ENCODE measurements at regions not wholly inside any gene's neighbourhood (a gene's known extent, or its start where the extent isn't known, plus 50 kb on each side); places are given as distances from the start of the nearest gene placed in this dataset.
A peak's percentile ranks its signal among the peaks of the same experiment; 100 is the strongest.

- H2BK120ac ChIP-seq (ENCODE audit: low read depth, low read length), result no peak overlapping the region
- no peak overlapping the region for H3K9ac ChIP-seq (ENCODE audit: low read depth, low read length, poor library complexity)
- H3K9me3 ChIP-seq (replicated peaks in 1 of 2; ENCODE audit: control insufficient read depth in 2 of 2, insufficient read depth in 1 of 2, low read depth in 1 of 2, low read length in 2 of 2), result no peaks in the 10 kb centered on the region
- H3K27ac ChIP-seq (replicated peaks; ENCODE audit: low read length), result no peak overlapping the region
- no peaks in the 10 kb centered on the region for H3K36me3 ChIP-seq (replicated peaks in 1 of 2; ENCODE audit: control insufficient read depth in 2 of 2, insufficient read depth in 2 of 2, low read length in 2 of 2)
- H3K4me1 ChIP-seq (ENCODE audit: control insufficient read depth in 2 of 2, insufficient read depth in 1 of 2, low read depth in 1 of 2, low read length in 2 of 2), result no peaks in the 10 kb centered on the region
- H3K27me3 ChIP-seq (ENCODE audit: control insufficient read depth in 3 of 3, insufficient read depth in 3 of 3, low read depth in 1 of 3, low read length in 3 of 3), result no peaks in the 10 kb centered on the region
- no peak overlapping the region for H3K14ac ChIP-seq (ENCODE audit: low read length)
- no CpG with 5 or more reads among the region's 2 CpGs for WGBS, 2 donors (ENCODE audit: extremely low coverage in 2 of 2, insufficient read length in 2 of 2, insufficient replicate concordance in 1 of 2)
- no peak overlapping the region for H3K4me3 ChIP-seq (ENCODE audit: low read length in 2 of 2)
- peak overlapping the region; percentile 27 for H3K18ac ChIP-seq (ENCODE audit: low read length)
- H3K4me2 ChIP-seq (ENCODE audit: insufficient read depth, low read length, poor library complexity, severe bottlenecking), result no peak overlapping the region
- H3K4ac ChIP-seq (ENCODE audit: low read length), result no peak overlapping the region
- H2BK15ac ChIP-seq (ENCODE audit: low read length), result no peak overlapping the region
- H2AK5ac ChIP-seq (ENCODE audit: low read depth, low read length), result no peak overlapping the region
- DNase-seq (ENCODE audit: low spot score), result no peak
- no peak overlapping the region for H2BK5ac ChIP-seq (ENCODE audit: low read length)
- H2BK12ac ChIP-seq (ENCODE audit: low read length), result no peak overlapping the region
- no peak overlapping the region for H2AFZ ChIP-seq (ENCODE audit: low read length)
- no peak overlapping the region for H4K8ac ChIP-seq (ENCODE audit: low read depth, low read length)
- no peak overlapping the region for H3K23ac ChIP-seq (ENCODE audit: low read depth, low read length, poor library complexity)
- no peaks in the 10 kb centered on the region for H3K79me1 ChIP-seq (ENCODE audit: low read depth, low read length)
- H4K91ac ChIP-seq (ENCODE audit: low read depth, low read length, poor library complexity), result no peak overlapping the region
Measured at GRCh38 chr5:160960592-160960991, 108.6 kb upstream of the ATP10B start.

GRCh38 chr5:160959804-160960203, 107.8 kb upstream of the ATP10B start:
- H2BK12ac ChIP-seq (ENCODE audit: low read length), result no peak overlapping the region
- no peak overlapping the region for H2AFZ ChIP-seq (ENCODE audit: low read length)
- no peak overlapping the region for H4K8ac ChIP-seq (ENCODE audit: low read depth, low read length)
- no peak overlapping the region for H3K4ac ChIP-seq (ENCODE audit: low read length)
- no peak overlapping the region for H3K27ac ChIP-seq (replicated peaks; ENCODE audit: low read length)
- no peak overlapping the region for H2BK15ac ChIP-seq (ENCODE audit: low read length)
- no peaks in the 10 kb centered on the region for H3K9me3 ChIP-seq (replicated peaks in 1 of 2; ENCODE audit: control insufficient read depth in 2 of 2, insufficient read depth in 1 of 2, low read depth in 1 of 2, low read length in 2 of 2)
- H3K27me3 ChIP-seq (ENCODE audit: control insufficient read depth in 3 of 3, insufficient read depth in 3 of 3, low read depth in 1 of 3, low read length in 3 of 3), result no peaks in the 10 kb centered on the region
- H2BK120ac ChIP-seq (ENCODE audit: low read depth, low read length), result no peak overlapping the region
- no peak overlapping the region for H4K91ac ChIP-seq (ENCODE audit: low read depth, low read length, poor library complexity)
- H3K18ac ChIP-seq (ENCODE audit: low read length), result no peak overlapping the region
- no peak overlapping the region for H3K4me3 ChIP-seq (ENCODE audit: low read length in 2 of 2)
- H3K79me1 ChIP-seq (ENCODE audit: low read depth, low read length), result no peaks in the 10 kb centered on the region
- no peak overlapping the region for H3K9ac ChIP-seq (ENCODE audit: low read depth, low read length, poor library complexity)
- no CpG with 5 or more reads among the region's 2 CpGs for WGBS, 2 donors (ENCODE audit: extremely low coverage in 2 of 2, insufficient read length in 2 of 2, insufficient replicate concordance in 1 of 2)
- no peaks in the 10 kb centered on the region for H3K36me3 ChIP-seq (replicated peaks in 1 of 2; ENCODE audit: control insufficient read depth in 2 of 2, insufficient read depth in 2 of 2, low read length in 2 of 2)
- H3K23ac ChIP-seq (ENCODE audit: low read depth, low read length, poor library complexity), result no peak overlapping the region
- H3K4me2 ChIP-seq (ENCODE audit: insufficient read depth, low read length, poor library complexity, severe bottlenecking), result no peak overlapping the region
- H2AK5ac ChIP-seq (ENCODE audit: low read depth, low read length), result no peak overlapping the region
- no peak overlapping the region for H3K14ac ChIP-seq (ENCODE audit: low read length)
- no peaks in the 10 kb centered on the region for H3K4me1 ChIP-seq (ENCODE audit: control insufficient read depth in 2 of 2, insufficient read depth in 1 of 2, low read depth in 1 of 2, low read length in 2 of 2)
- no peak for DNase-seq (ENCODE audit: low spot score)
- H2BK5ac ChIP-seq (ENCODE audit: low read length), result no peak overlapping the region

GRCh38 chr5:160957312-160957861, 105.4 kb upstream of the ATP10B start:
- no peak overlapping the region for H2BK120ac ChIP-seq (ENCODE audit: low read depth, low read length)
- H2BK15ac ChIP-seq (ENCODE audit: low read length), result no peak overlapping the region
- no peak overlapping the region for H3K4me2 ChIP-seq (ENCODE audit: insufficient read depth, low read length, poor library complexity, severe bottlenecking)
- no peak overlapping the region for H3K4me3 ChIP-seq (ENCODE audit: low read length in 2 of 2)
- no peak overlapping the region for H3K4ac ChIP-seq (ENCODE audit: low read length)
- no peak overlapping the region for H4K91ac ChIP-seq (ENCODE audit: low read depth, low read length, poor library complexity)
- no peak overlapping the region for H2AK5ac ChIP-seq (ENCODE audit: low read depth, low read length)
- H3K18ac ChIP-seq (ENCODE audit: low read length), result no peak overlapping the region
- DNase-seq (ENCODE audit: low spot score), result no peak
- H3K36me3 ChIP-seq (replicated peaks in 1 of 2; ENCODE audit: control insufficient read depth in 2 of 2, insufficient read depth in 2 of 2, low read length in 2 of 2), result no peaks in the 10 kb centered on the region
- H3K23ac ChIP-seq (ENCODE audit: low read depth, low read length, poor library complexity), result no peak overlapping the region
- no peak overlapping the region for H2BK12ac ChIP-seq (ENCODE audit: low read length)
- H3K14ac ChIP-seq (ENCODE audit: low read length), result no peak overlapping the region
- no peak overlapping the region for H4K8ac ChIP-seq (ENCODE audit: low read depth, low read length)
- no peak overlapping the region for H2BK5ac ChIP-seq (ENCODE audit: low read length)
- no CpG with 5 or more reads among the region's 1 CpG for WGBS, 2 donors (ENCODE audit: extremely low coverage in 2 of 2, insufficient read length in 2 of 2, insufficient replicate concordance in 1 of 2)
- H3K27ac ChIP-seq (replicated peaks; ENCODE audit: low read length), result no peak overlapping the region
- no peak overlapping the region for H2AFZ ChIP-seq (ENCODE audit: low read length)
- H3K4me1 ChIP-seq (ENCODE audit: control insufficient read depth in 2 of 2, insufficient read depth in 1 of 2, low read depth in 1 of 2, low read length in 2 of 2), result no peaks in the 10 kb centered on the region
- no peak overlapping the region for H3K9ac ChIP-seq (ENCODE audit: low read depth, low read length, poor library complexity)
- no peaks in the 10 kb centered on the region for H3K9me3 ChIP-seq (replicated peaks in 1 of 2; ENCODE audit: control insufficient read depth in 2 of 2, insufficient read depth in 1 of 2, low read depth in 1 of 2, low read length in 2 of 2)
- no peaks in the 10 kb centered on the region for H3K79me1 ChIP-seq (ENCODE audit: low read depth, low read length)
- no peaks in the 10 kb centered on the region for H3K27me3 ChIP-seq (ENCODE audit: control insufficient read depth in 3 of 3, insufficient read depth in 3 of 3, low read depth in 1 of 3, low read length in 3 of 3)

- no peak overlapping the region for H2AFZ ChIP-seq (ENCODE audit: low read length)
- no peaks in the 10 kb centered on the region for H3K36me3 ChIP-seq (replicated peaks in 1 of 2; ENCODE audit: control insufficient read depth in 2 of 2, insufficient read depth in 2 of 2, low read length in 2 of 2)
- H2AK5ac ChIP-seq (ENCODE audit: low read depth, low read length), result no peak overlapping the region
- no peak overlapping the region for H4K91ac ChIP-seq (ENCODE audit: low read depth, low read length, poor library complexity)
- no peak overlapping the region for H3K27ac ChIP-seq (replicated peaks; ENCODE audit: low read length)
- no peak overlapping the region for H3K4ac ChIP-seq (ENCODE audit: low read length)
- no peak overlapping the region for H3K9ac ChIP-seq (ENCODE audit: low read depth, low read length, poor library complexity)
- H2BK12ac ChIP-seq (ENCODE audit: low read length), result no peak overlapping the region
- H3K4me1 ChIP-seq (ENCODE audit: control insufficient read depth in 2 of 2, insufficient read depth in 1 of 2, low read depth in 1 of 2, low read length in 2 of 2), result no peaks in the 10 kb centered on the region
- no peaks in the 10 kb centered on the region for H3K79me1 ChIP-seq (ENCODE audit: low read depth, low read length)
- no peak overlapping the region for H2BK15ac ChIP-seq (ENCODE audit: low read length)
- DNase-seq (ENCODE audit: low spot score), result no peak
- H3K14ac ChIP-seq (ENCODE audit: low read length), result no peak overlapping the region
- H3K23ac ChIP-seq (ENCODE audit: low read depth, low read length, poor library complexity), result no peak overlapping the region
- H3K27me3 ChIP-seq (ENCODE audit: control insufficient read depth in 3 of 3, insufficient read depth in 3 of 3, low read depth in 1 of 3, low read length in 3 of 3), result no peaks in the 10 kb centered on the region
- WGBS, 2 donors (ENCODE audit: extremely low coverage in 2 of 2, insufficient read length in 2 of 2, insufficient replicate concordance in 1 of 2), result no CpG with 5 or more reads among the region's 1 CpG
- H3K18ac ChIP-seq (ENCODE audit: low read length), result no peak overlapping the region
- H3K4me3 ChIP-seq (ENCODE audit: low read length in 2 of 2), result no peak overlapping the region
- H4K8ac ChIP-seq (ENCODE audit: low read depth, low read length), result no peak overlapping the region
- H2BK120ac ChIP-seq (ENCODE audit: low read depth, low read length), result no peak overlapping the region
- no peak overlapping the region for H3K4me2 ChIP-seq (ENCODE audit: insufficient read depth, low read length, poor library complexity, severe bottlenecking)
- no peaks in the 10 kb centered on the region for H3K9me3 ChIP-seq (replicated peaks in 1 of 2; ENCODE audit: control insufficient read depth in 2 of 2, insufficient read depth in 1 of 2, low read depth in 1 of 2, low read length in 2 of 2)
- H2BK5ac ChIP-seq (ENCODE audit: low read length), result no peak overlapping the region
Measured at GRCh38 chr5:160956051-160956450, 104.0 kb upstream of the ATP10B start.
